ENCODE measurements at regions not wholly inside any gene's neighbourhood (a gene's known extent, or its start where the extent isn't known, plus 50 kb on each side); places are given as distances from the start of the nearest gene placed in this dataset.

- DNase-seq (ENCODE audit: low spot score): no peak
Measured at GRCh38 chr9:30676651-30677050, 1707.8 kb upstream of the ACO1 start.

- DNase-seq (ENCODE audit: low spot score): no peak
Measured at GRCh38 chr9:30677221-30677620, 1707.2 kb upstream of the ACO1 start.

- no peak for DNase-seq (ENCODE audit: low spot score)
Measured at GRCh38 chr9:30688801-30689200, 1695.6 kb upstream of the ACO1 start.

- no peak for DNase-seq (ENCODE audit: low spot score)
Measured at GRCh38 chr9:30697958-30698357, 1686.5 kb upstream of the ACO1 start.

GRCh38 chr9:30711591-30711990 lies 1672.9 kb upstream of the ACO1 start:
- no peak for DNase-seq (ENCODE audit: low spot score)

GRCh38 chr9:30713243-30713642 lies 1671.2 kb upstream of the ACO1 start:
- DNase-seq (ENCODE audit: low spot score): no peak

- DNase-seq (ENCODE audit: low spot score): no peak
Measured at GRCh38 chr9:30714389-30714788, 1670.1 kb upstream of the ACO1 start.

- no peak for DNase-seq (ENCODE audit: low spot score)
Measured at GRCh38 chr9:30718483-30718882, 1666.0 kb upstream of the ACO1 start.

- DNase-seq (ENCODE audit: low spot score): no peak
Measured at GRCh38 chr9:30722065-30722464, 1662.4 kb upstream of the ACO1 start.

GRCh38 chr9:30723656-30724055 lies 1660.8 kb upstream of the ACO1 start:
- DNase-seq (ENCODE audit: low spot score): no peak

GRCh38 chr9:30732060-30732459 lies 1652.4 kb upstream of the ACO1 start:
- no peak for DNase-seq (ENCODE audit: low spot score)

- no peak for DNase-seq (ENCODE audit: low spot score)
Measured at GRCh38 chr9:30744871-30745270, 1639.6 kb upstream of the ACO1 start.

GRCh38 chr9:30746589-30746988 lies 1637.9 kb upstream of the ACO1 start:
- no peak for DNase-seq (ENCODE audit: low spot score)

GRCh38 chr9:30757723-30758122 lies 1626.7 kb upstream of the ACO1 start:
- DNase-seq (ENCODE audit: low spot score): no peak

GRCh38 chr9:30758726-30759446 lies 1625.6 kb upstream of the ACO1 start:
- DNase-seq (ENCODE audit: low spot score): no peak

- DNase-seq (ENCODE audit: low spot score): no peak
Measured at GRCh38 chr9:30765318-30765717, 1619.1 kb upstream of the ACO1 start.

GRCh38 chr9:30771163-30771708 lies 1613.2 kb upstream of the ACO1 start:
- no peak for DNase-seq (ENCODE audit: low spot score)

GRCh38 chr9:30771760-30772159 lies 1612.7 kb upstream of the ACO1 start:
- no peak for DNase-seq (ENCODE audit: low spot score)

- no peak for DNase-seq (ENCODE audit: low spot score)
Measured at GRCh38 chr9:30773427-30773826, 1611.0 kb upstream of the ACO1 start.

GRCh38 chr9:30774326-30774725 lies 1610.1 kb upstream of the ACO1 start:
- DNase-seq (ENCODE audit: low spot score): no peak

- no peak for DNase-seq (ENCODE audit: low spot score)
Measured at GRCh38 chr9:30775236-30775635, 1609.2 kb upstream of the ACO1 start.

GRCh38 chr9:30796764-30797163 lies 1587.7 kb upstream of the ACO1 start:
- DNase-seq (ENCODE audit: low spot score): no peak

GRCh38 chr9:30799527-30800101 lies 1584.8 kb upstream of the ACO1 start:
- DNase-seq (ENCODE audit: low spot score): no peak

- no peak for DNase-seq (ENCODE audit: low spot score)
Measured at GRCh38 chr9:30800421-30800820, 1584.0 kb upstream of the ACO1 start.

All from HuH-7.5 (cell line).